K562 (cell line): ENCODE measurements at regions not wholly inside any gene's neighbourhood (a gene's known extent, or its start where the extent isn't known, plus 50 kb on each side); places are given as distances from the start of the nearest gene placed in this dataset.

Experiments used
- ATAC-seq: fragments of 200-7000 bp; cut with Tn5 transposase; 3 replicates; pipeline ENCODE4 v1.9.1; 2020; ENCODE audit warnings: moderate library complexity
- BruUV-seq: library from RNA; stranded (reverse); fragments of 400-500 nt; replicated peaks from 2 replicates; lab custom pipeline; 2021; lab: Mats Ljungman, UMichigan
- CTCF ChIA-PET: fragments of 300-600 bp; formaldehyde crosslinking; extraction: SDS; loops from one replicate; lab custom pipeline; 2021; ENCODE audit warnings: low intra/inter-chr PET ratio; lab: Yijun Ruan, JAX
- POLR2A ChIA-PET: fragments of 300-600, 350-650 bp; sonication (Branson Sonifier 250); formaldehyde crosslinking; extraction: SDS; loops from one replicate; lab custom pipeline; 2021; ENCODE audit warnings: antibody characterized with exemption, inconsistent platforms; lab: Yijun Ruan, JAX
- DNase-seq, 4 experiments: peaks; one replicate each; pipeline versions ENCODE4 v3.0.0 to v3.0.0-alpha.2; 2011 to 2018; ENCODE audit warnings: low spot score in 3 of 4, mixed read lengths in 3 of 4; ENCODE audit errors: extremely low read depth in 1 of 4
- FAIRE-seq: peaks from 2 replicates; lab custom pipeline; 2011; peaks lifted over from hg19 to GRCh38; lab: Jason Lieb, UNC
- H2AFZ ChIP-seq: 2 replicates; pipeline ENCODE4 v1.6.0; 2011; ENCODE audit warnings: low read depth, low read length, control low read depth, inconsistent platforms
- H3K27ac ChIP-seq: fragments of 200-600 bp; 3 replicates; pipeline ENCODE4 v1.8.0; 2011; ENCODE audit warnings: low read depth, mild to moderate bottlenecking, control low read depth, inconsistent platforms, low read length, moderate library complexity, mixed read lengths; ENCODE audit errors: extremely low read depth
- H3K27me3 ChIP-seq, 2 experiments: fragments of 300-600 bp in 1 of 2; 2 replicates in 1 of 2; 3 replicates in 1 of 2; pipeline versions ENCODE4 v1.6.0 to v1.8.0; 2011; ENCODE audit warnings: inconsistent platforms in 2 of 2, low read length in 2 of 2, mild to moderate bottlenecking in 1 of 2, mixed read lengths in 1 of 2, moderate library complexity in 1 of 2; ENCODE audit not compliant: control insufficient read depth in 2 of 2, insufficient read depth in 2 of 2
- H3K36me3 ChIP-seq: fragments of 300-600 bp; 3 replicates; pipeline ENCODE4 v1.8.0; 2011; ENCODE audit warnings: mild to moderate bottlenecking, low read length, inconsistent platforms; ENCODE audit not compliant: control insufficient read depth, insufficient read depth
- H3K4me1 ChIP-seq, 2 experiments: fragments of 200-600 bp in 1 of 2; replicated peaks in 1 of 2; 2 replicates in 1 of 2; 3 replicates in 1 of 2; pipeline versions ENCODE4 v1.5.1 to v1.8.0; 2011; ENCODE audit warnings: inconsistent platforms in 2 of 2, low read length in 2 of 2, mild to moderate bottlenecking in 1 of 2, mixed read lengths in 1 of 2, moderate library complexity in 1 of 2; ENCODE audit not compliant: control insufficient read depth in 2 of 2, insufficient read depth in 2 of 2
- H3K4me2 ChIP-seq: 2 replicates; pipeline ENCODE4 v1.6.1; 2011; ENCODE audit warnings: low read length, control low read depth, inconsistent platforms, mixed read lengths; ENCODE audit not compliant: insufficient read depth
- H3K4me3 ChIP-seq: fragments of 200-600 bp; sonication (generic), shearing (Covaris generic); 2 replicates; pipeline ENCODE4 v1.5.1; 2016; ENCODE audit warnings: control low read depth, inconsistent platforms
- H3K79me2 ChIP-seq: fragments of 200-600 bp; 3 replicates; pipeline ENCODE4 v1.8.0; 2011; ENCODE audit warnings: low read length, inconsistent platforms; ENCODE audit not compliant: control insufficient read depth, insufficient read depth
- H3K9ac ChIP-seq, 2 experiments: 2 replicates each; pipeline versions ENCODE4 v1.6.0 to v1.6.1; 2011; ENCODE audit warnings: low read depth in 2 of 2, low read length in 2 of 2, control low read depth in 1 of 2, inconsistent platforms in 1 of 2, mild to moderate bottlenecking in 1 of 2, mixed read lengths in 1 of 2; ENCODE audit not compliant: insufficient read depth in 1 of 2
- H3K9me1 ChIP-seq: one replicate; pipeline ENCODE4 v1.6.0; 2011; ENCODE audit warnings: inconsistent platforms, mild to moderate bottlenecking, low read length, moderate library complexity; ENCODE audit not compliant: control insufficient read depth, insufficient read depth
- H3K9me3 ChIP-seq: replicated peaks from 2 replicates; pipeline ENCODE4 v1.5.1; 2011; ENCODE audit warnings: low read depth, low read length, inconsistent platforms; ENCODE audit not compliant: control insufficient read depth, insufficient read depth
- H4K20me1 ChIP-seq: replicated peaks from 2 replicates; pipeline ENCODE4 v1.6.1; 2011; ENCODE audit warnings: low read length, inconsistent platforms, mixed read lengths; ENCODE audit not compliant: control insufficient read depth, insufficient read depth
- BDP1 ChIP-seq: IDR thresholded peaks from 3 replicates; pipeline ENCODE4 v1.6.1; 2011; ENCODE audit not compliant: insufficient read length, insufficient read depth
- HSF4 ChIP-seq: fragments of 250-450 bp; sonication (Bioruptor Pico); IDR thresholded peaks from 2 replicates; pipeline ENCODE4 v2.1.2; 2022; ENCODE audit warnings: mild to moderate bottlenecking, moderate library complexity, borderline replicate concordance
- NCOA6 ChIP-seq: fragments of 450-650 bp; IDR thresholded peaks from 2 replicates; pipeline ENCODE4 v1.6.1; 2017; ENCODE audit warnings: mild to moderate bottlenecking
- NCOR1 ChIP-seq: fragments of 450-650 bp; IDR thresholded peaks from 2 replicates; pipeline ENCODE4 v1.6.1; 2016; ENCODE audit warnings: mild to moderate bottlenecking, moderate library complexity
- RFX1 ChIP-seq: fragments of 450-650 bp; IDR thresholded peaks from 2 replicates; pipeline ENCODE4 v1.6.1; 2016; ENCODE audit warnings: mild to moderate bottlenecking, moderate library complexity
- TAF15 ChIP-seq: fragments of 200-400 bp; formaldehyde crosslinking; IDR thresholded peaks from 2 replicates; pipeline ENCODE4 v1.6.1; 2017; ENCODE audit warnings: mild to moderate bottlenecking, low read depth, low read length, moderate library complexity
- ZNF592 ChIP-seq: fragments of 450-650 bp; IDR thresholded peaks from 2 replicates; pipeline ENCODE4 v1.6.1; 2017; ENCODE audit warnings: antibody characterized with exemption, mild to moderate bottlenecking
- ZNF609 ChIP-seq: sonication (generic); formaldehyde crosslinking; IDR thresholded peaks from 2 replicates; pipeline ENCODE4 v1.8.1; 2023; ENCODE audit warnings: missing genetic modification reagents, mild to moderate bottlenecking, borderline replicate concordance
- ZNF830 ChIP-seq: fragments of 250-450 bp; sonication (Bioruptor Pico); IDR thresholded peaks from 2 replicates; pipeline ENCODE4 v1.5.0; 2021; ENCODE audit warnings: mild to moderate bottlenecking
- WGBS: fragments of 100-300 bp; shearing (Covaris generic); methylation state at CpG from one replicate; pipeline ENCODE4 v1.1.6; 2016; ENCODE audit warnings: low coverage, mixed read lengths; ENCODE audit not compliant: insufficient coverage; ENCODE audit errors: missing lambda C conversion rate; 5-methylcytosine and 5-hydroxymethylcytosine counted together
- in situ Hi-C: fragments of 300-500 bp; cut with MboI; formaldehyde crosslinking; loops from 4 replicates; pipeline ENCODE4 v1.15.0; 2018; ENCODE audit warnings: inconsistent platforms, mixed read lengths
- intact Hi-C: fragments of 100-400 bp; cut with micrococcal nuclease; formaldehyde crosslinking; loops from 2 replicates; pipeline ENCODE4 v1.14.2; 2022

GRCh38 chr21:25273959-25274358, 333.3 kb downstream of the MRPL39 start:
- in situ Hi-C loops = no loop called here

More at GRCh38 chr21:25273959-25274358, 333.3 kb downstream of the MRPL39 start:
- no peak for FAIRE-seq
- no peaks in the 10 kb centered on the region for H4K20me1 ChIP-seq
- H3K9me3 ChIP-seq = no peaks in the 10 kb centered on the region; the same call in 1 of the 2 replicates
- no peak for ATAC-seq
- no peak for DNase-seq
- ChIA-PET CTCF (no interaction called here), POLR2A (no interaction called here)
- no peak overlapping the region for H3K4me3 ChIP-seq
- intact Hi-C loops = no loop called here
- no TSS peak for BruUV-seq
- no peaks in the 10 kb centered on the region for H3K36me3 ChIP-seq
- no peaks in the 10 kb centered on the region for H3K4me1 ChIP-seq
- no peaks in the 10 kb centered on the region for H3K9me1 ChIP-seq
- no peak overlapping the region for H2AFZ ChIP-seq
- WGBS = 0% methylated on average over 1 of the region's 1 CpG
- H3K27ac ChIP-seq = no peak overlapping the region
- H3K27me3 ChIP-seq = no peaks in the 10 kb centered on the region
- H3K4me2 ChIP-seq = no peak overlapping the region
- TF ChIP-seq HSF4 (CRISPR knock-in tag) (no peak), ZNF830 (CRISPR knock-in tag) (no peak), BDP1 (no peak), TAF15 (no peak), RFX1 (no peak), ZNF592 (no peak), NCOA6 (no peak), NCOR1 (no peak), ZNF609 (no peak)
- H3K79me2 ChIP-seq = no peaks in the 10 kb centered on the region
- H3K9ac ChIP-seq = no peak overlapping the region
